GM23338 (cell line): ENCODE measurements at regions not wholly inside any gene's neighbourhood (a gene's known extent, or its start where the extent isn't known, plus 50 kb on each side); places are given as distances from the start of the nearest gene placed in this dataset.

Experiments used
- ATAC-seq: fragments of 200-7000 bp; cut with Tn5 transposase; 3 replicates; pipeline ENCODE4 v1.9.1; 2020
- DNase-seq: peaks from one replicate; pipeline ENCODE4 v3.0.0-alpha.2; 2015; ENCODE audit warnings: low spot score
- H2AFZ ChIP-seq: fragments of 200-600 bp; sonication (generic); 2 replicates; pipeline ENCODE4 v1.8.0; 2016; ENCODE audit warnings: antibody characterized with exemption, mild to moderate bottlenecking, moderate library complexity
- H3F3A ChIP-seq: fragments of 200-600 bp; sonication (generic); replicated peaks from 2 replicates; pipeline ENCODE4 v1.8.0; 2017; ENCODE audit warnings: antibody characterized with exemption, mixed run types, low read depth
- H3K27ac ChIP-seq: fragments of 200-600 bp; sonication (generic); 2 replicates; pipeline ENCODE4 v1.6.1; 2016; ENCODE audit warnings: low read depth
- H3K27me3 ChIP-seq: fragments of 200-600 bp; sonication (generic); 2 replicates; pipeline ENCODE4 v1.8.0; 2016; ENCODE audit warnings: mild to moderate bottlenecking, mixed run types, moderate library complexity; ENCODE audit not compliant: insufficient read depth
- H3K36me3 ChIP-seq: fragments of 200-600 bp; sonication (generic); 2 replicates; pipeline ENCODE4 v1.8.0; 2016; ENCODE audit warnings: mild to moderate bottlenecking; ENCODE audit not compliant: insufficient read depth
- H3K4me1 ChIP-seq: fragments of 200-600 bp; sonication (generic); 2 replicates; pipeline ENCODE4 v1.8.0; 2016; ENCODE audit warnings: mild to moderate bottlenecking, moderate library complexity; ENCODE audit not compliant: insufficient read depth
- H3K4me2 ChIP-seq: fragments of 200-600 bp; sonication (generic); 2 replicates; pipeline ENCODE4 v1.7.1; 2017; ENCODE audit warnings: mixed run types
- H3K4me3 ChIP-seq: fragments of 200-600 bp; sonication (generic); 2 replicates; pipeline ENCODE4 v1.6.1; 2016; ENCODE audit warnings: mixed run types
- H3K79me2 ChIP-seq: fragments of 200-600 bp; sonication (generic); replicated peaks from 2 replicates; pipeline ENCODE4 v1.8.0; 2017; ENCODE audit warnings: mild to moderate bottlenecking; ENCODE audit not compliant: insufficient read depth
- H3K9me2 ChIP-seq: fragments of 200-600 bp; sonication (generic); 2 replicates; pipeline ENCODE4 v1.8.0; 2017; ENCODE audit not compliant: insufficient read depth
- H4K20me1 ChIP-seq: fragments of 200-600 bp; sonication (generic); replicated peaks from 2 replicates; pipeline ENCODE4 v1.8.0; 2017; ENCODE audit warnings: mild to moderate bottlenecking; ENCODE audit not compliant: insufficient read depth
- H3K27ac Mint-ChIP-seq: 2 replicates; pipeline ENCODE4 v1.8.0; 2020; ENCODE audit warnings: inconsistent platforms, mild to moderate bottlenecking, moderate library complexity, mixed read lengths
- H3K27me3 Mint-ChIP-seq: 3 replicates; pipeline ENCODE4 v1.8.0; 2022; ENCODE audit warnings: low read depth, mild to moderate bottlenecking, moderate library complexity, mixed read lengths, inconsistent platforms; ENCODE audit not compliant: insufficient read depth, poor library complexity
- H3K36me3 Mint-ChIP-seq: 3 replicates; pipeline ENCODE4 v1.8.0; 2021; ENCODE audit warnings: low read depth, mild to moderate bottlenecking, inconsistent platforms, moderate library complexity, mixed read lengths
- H3K4me1 Mint-ChIP-seq: 3 replicates; pipeline ENCODE4 v1.8.0; 2020; ENCODE audit warnings: mild to moderate bottlenecking, inconsistent platforms, mixed read lengths
- H3K4me3 Mint-ChIP-seq: 3 replicates; pipeline ENCODE4 v1.8.0; 2021; ENCODE audit warnings: moderate library complexity, mild to moderate bottlenecking, inconsistent platforms, mixed read lengths
- H3K9me3 Mint-ChIP-seq: 3 replicates; pipeline ENCODE4 v1.8.0; 2020; ENCODE audit warnings: moderate library complexity, mild to moderate bottlenecking, inconsistent platforms, mixed read lengths
- CTCF ChIP-seq, 2 experiments: fragments of 200-600 bp in 1 of 2; sonication (generic) in 1 of 2; conservative IDR thresholded peaks; 2 replicates each; pipeline versions ENCODE4 v1.5.1 to v1.6.1; 2016 to 2017; ENCODE audit warnings: antibody characterized with exemption in 2 of 2, low read depth in 2 of 2, mild to moderate bottlenecking in 2 of 2, moderate library complexity in 1 of 2
- EZH2 ChIP-seq: fragments of 200-600 bp; sonication (generic); IDR thresholded peaks from one replicate; pipeline ENCODE4 v1.8.0; 2017; ENCODE audit warnings: antibody characterized with exemption, mild to moderate bottlenecking, low read depth; ENCODE audit not compliant: unreplicated experiment
- EZH2phosphoT487 ChIP-seq: fragments of 200-600 bp; sonication (generic); IDR thresholded peaks from one replicate; pipeline ENCODE4 v1.8.1; 2018; ENCODE audit warnings: antibody characterized with exemption; ENCODE audit not compliant: unreplicated experiment
- JUNB ChIP-seq: IDR thresholded peaks from one replicate; pipeline ENCODE4 v1.6.1; 2016; ENCODE audit warnings: antibody characterized with exemption; ENCODE audit not compliant: unreplicated experiment
- REST ChIP-seq: IDR thresholded peaks from one replicate; pipeline ENCODE4 v1.6.1; 2018; ENCODE audit warnings: antibody characterized with exemption; ENCODE audit not compliant: unreplicated experiment
- STAT1 ChIP-seq: IDR thresholded peaks from one replicate; pipeline ENCODE4 v1.6.1; 2016; ENCODE audit warnings: antibody characterized with exemption; ENCODE audit not compliant: unreplicated experiment
- ZNF114 ChIP-seq: fragments of 250-450 bp; sonication (Bioruptor Pico); IDR thresholded peaks from 2 replicates; pipeline ENCODE4 v1.5.0; 2020; ENCODE audit warnings: mild to moderate bottlenecking, moderate library complexity
- ZNF331 ChIP-seq: fragments of 250-450 bp; sonication (Bioruptor Pico); IDR thresholded peaks from 2 replicates; pipeline ENCODE4 v1.5.0; 2020; ENCODE audit warnings: low read depth, mild to moderate bottlenecking, moderate library complexity
- ZNF462 ChIP-seq: fragments of 250-450 bp; sonication (Bioruptor Pico); IDR thresholded peaks from 2 replicates; pipeline ENCODE4 v1.5.0; 2020; ENCODE audit warnings: mild to moderate bottlenecking, moderate library complexity

- Histone ChIP-seq H3K36me3 (no peaks in the 10 kb centered on the region), H3K27ac (no peak overlapping the region), H2AFZ (no peak overlapping the region), H3K4me2 (no peak overlapping the region), H4K20me1 (no peaks in the 10 kb centered on the region), H3K27me3 (no peaks in the 10 kb centered on the region), H3F3A (no peaks in the 10 kb centered on the region), H3K4me3 (no peak overlapping the region), H3K79me2 (no peaks in the 10 kb centered on the region), H3K4me1 (no peaks in the 10 kb centered on the region), H3K9me2 (no peaks in the 10 kb centered on the region)
- ATAC-seq = no peak
- no peak for TF ChIP-seq EZH2
- no peak for TF ChIP-seq JUNB
- no peak overlapping the region for H3K27ac Mint-ChIP-seq
- DNase-seq = no peak
- peaks cover 7% of the 10 kb centered on the region; the same call in 1 of the 3 replicates for H3K36me3 Mint-ChIP-seq
- peaks cover 2% of the 10 kb centered on the region for H3K27me3 Mint-ChIP-seq
- peaks cover 19% of the 10 kb centered on the region; the same call in 2 of the 3 replicates for H3K9me3 Mint-ChIP-seq
- H3K4me1 Mint-ChIP-seq = peaks cover 5% of the 10 kb centered on the region; the same call in 2 of the 3 replicates
- H3K4me3 Mint-ChIP-seq = no peak overlapping the region
Observed at GRCh38 chr11:119547511-119547910, 124.5 kb upstream of the THY1 start.

- H3K9me2 ChIP-seq = no peaks in the 10 kb centered on the region
- Mint-ChIP-seq H3K27ac (no peak overlapping the region), H3K4me1 (no peaks in the 10 kb centered on the region), H3K9me3 (peaks cover 17% of the 10 kb centered on the region; the same call in 2 of the 3 replicates), H3K4me3 (no peak overlapping the region), H3K36me3 (peaks cover 7% of the 10 kb centered on the region; the same call in 1 of the 3 replicates), H3K27me3 (peaks cover 4% of the 10 kb centered on the region)
- no peaks in the 10 kb centered on the region for H3K27me3 ChIP-seq
- no peak for DNase-seq
- ATAC-seq = no peak
- H3K4me3 ChIP-seq = no peak overlapping the region
- no peak overlapping the region for H3K27ac ChIP-seq
- H3K79me2 ChIP-seq = no peaks in the 10 kb centered on the region
- H3K36me3 ChIP-seq = no peaks in the 10 kb centered on the region
- H3F3A ChIP-seq = no peaks in the 10 kb centered on the region
- no peaks in the 10 kb centered on the region for H3K4me1 ChIP-seq
- no peak overlapping the region for H2AFZ ChIP-seq
- H4K20me1 ChIP-seq = no peaks in the 10 kb centered on the region
- no peak overlapping the region for H3K4me2 ChIP-seq
- TF ChIP-seq STAT1 (no peak), CTCF (conservative IDR thresholded peaks at IDR 0.05; ENCODE audit: low read depth in 2 of 2) (no peak), ZNF114 (CRISPR knock-in tag) (no peak), ZNF462 (no peak), REST (no peak), ZNF331 (CRISPR knock-in tag) (no peak), EZH2phosphoT487 (no peak)
Observed at GRCh38 chr11:119545978-119546915, 123.3 kb upstream of the THY1 start.
